SK-N-SH (cell line): ENCODE measurements at regions not wholly inside any gene's neighbourhood (a gene's known extent, or its start where the extent isn't known, plus 50 kb on each side); places are given as distances from the start of the nearest gene placed in this dataset.

ENCODE experiments used
- CTCF ChIA-PET: fragments of 300-600, 350-600 bp; formaldehyde crosslinking; extraction: SDS; loops from one replicate; lab custom pipeline; 2021; lab: Yijun Ruan, JAX
- POLR2A ChIA-PET: fragments of 350-600 bp; sonication (Branson Sonifier 250); formaldehyde crosslinking; extraction: SDS; loops from one replicate; lab custom pipeline; 2020; ENCODE audit warnings: antibody characterized with exemption, inconsistent platforms; lab: Yijun Ruan, JAX
- DNase-seq: peaks from one replicate; pipeline ENCODE4 v3.0.0; 2012
- H2AFZ ChIP-seq: fragments of 200-600 bp; sonication (generic); 2 replicates; pipeline ENCODE4 v1.8.1; 2016; ENCODE audit warnings: antibody characterized with exemption, mild to moderate bottlenecking, low read depth
- H3F3A ChIP-seq: fragments of 200-600 bp; sonication (generic); replicated peaks from 2 replicates; pipeline ENCODE3; 2016; ENCODE audit warnings: antibody characterized with exemption, mild to moderate bottlenecking; ENCODE audit not compliant: insufficient read depth
- H3K27ac ChIP-seq, 2 experiments: fragments of 200-500 bp in 1 of 2; fragments of 200-600 bp in 1 of 2; sonication (Bioruptor generic) in 1 of 2; sonication (generic), shearing (Covaris generic) in 1 of 2; 2 replicates each; pipeline versions ENCODE4 v1.5.1 to v1.6.1; 2014 to 2016; ENCODE audit warnings: low read depth in 2 of 2, inconsistent platforms in 1 of 2, low read length in 1 of 2, mild to moderate bottlenecking in 1 of 2, mixed read lengths in 1 of 2
- H3K27me3 ChIP-seq: fragments of 200-600 bp; sonication (generic), shearing (Covaris generic); 2 replicates; pipeline ENCODE4 v1.6.1; 2016; ENCODE audit warnings: mixed run types; ENCODE audit not compliant: insufficient read depth
- H3K36me3 ChIP-seq, 2 experiments: fragments of 200-500 bp in 1 of 2; fragments of 200-600 bp in 1 of 2; sonication (Bioruptor generic) in 1 of 2; sonication (generic) in 1 of 2; replicated peaks in 1 of 2; 2 replicates each; pipeline versions ENCODE3 to v1.5.1; 2014 to 2016; ENCODE audit warnings: low read length in 1 of 2, mild to moderate bottlenecking in 1 of 2; ENCODE audit not compliant: insufficient read depth in 2 of 2, control insufficient read depth in 1 of 2
- H3K4me1 ChIP-seq, 2 experiments: fragments of 200-500 bp in 1 of 2; fragments of 200-600 bp in 1 of 2; sonication (Bioruptor generic) in 1 of 2; sonication (generic), shearing (Covaris generic) in 1 of 2; 2 replicates each; pipeline versions ENCODE4 v1.5.1 to v1.6.1; 2014 to 2016; ENCODE audit warnings: low read depth in 1 of 2, low read length in 1 of 2, mixed run types in 1 of 2; ENCODE audit not compliant: insufficient read depth in 2 of 2, control insufficient read depth in 1 of 2
- H3K4me2 ChIP-seq: fragments of 200-600 bp; sonication (generic), shearing (Covaris generic); 2 replicates; pipeline ENCODE4 v1.6.1; 2017; ENCODE audit warnings: mixed run types
- H3K4me3 ChIP-seq, 2 experiments: fragments of 200-500 bp in 1 of 2; fragments of 200-600 bp in 1 of 2; sonication (Bioruptor generic) in 1 of 2; sonication (generic), shearing (Covaris generic) in 1 of 2; 2 replicates each; pipeline versions ENCODE4 v1.5.1 to v1.8.1; 2014 to 2016; ENCODE audit warnings: low read depth in 2 of 2, inconsistent platforms in 1 of 2, low read length in 1 of 2, mild to moderate bottlenecking in 1 of 2, mixed read lengths in 1 of 2, moderate library complexity in 1 of 2
- H3K79me2 ChIP-seq: fragments of 200-600 bp; sonication (generic); 2 replicates; pipeline ENCODE4 v1.8.1; 2017; ENCODE audit warnings: mild to moderate bottlenecking; ENCODE audit not compliant: insufficient read depth
- H3K9ac ChIP-seq: fragments of 200-600 bp; sonication (generic); 2 replicates; pipeline ENCODE4 v1.6.1; 2017; ENCODE audit warnings: mixed run types
- H3K9me2 ChIP-seq: fragments of 200-600 bp; sonication (generic); 2 replicates; pipeline ENCODE4 v1.6.1; 2017; ENCODE audit warnings: mixed run types
- H3K9me3 ChIP-seq: fragments of 200-600 bp; sonication (generic); 2 replicates; pipeline ENCODE4 v1.6.1; 2017; ENCODE audit warnings: mixed run types, mild to moderate bottlenecking, moderate library complexity
- H4K20me1 ChIP-seq: fragments of 200-600 bp; sonication (generic); 2 replicates; pipeline ENCODE4 v1.6.1; 2017; ENCODE audit warnings: mild to moderate bottlenecking, mixed run types; ENCODE audit not compliant: insufficient read depth
- CHD2 ChIP-seq: fragments of 150-350 bp; IDR thresholded peaks from 2 replicates; pipeline ENCODE4 v1.6.1; 2018; ENCODE audit warnings: low read length; ENCODE audit not compliant: partially characterized antibody
- EP300 ChIP-seq, 2 experiments: IDR thresholded peaks; 2 replicates each; pipeline versions ENCODE4 v1.4.0 to v1.6.1; 2012; ENCODE audit warnings: borderline replicate concordance in 1 of 2, low read depth in 1 of 2, low read length in 1 of 2
- FOXJ3 ChIP-seq: sonication (generic); formaldehyde crosslinking; IDR thresholded peaks from 2 replicates; pipeline ENCODE4 v1.5.1; 2020; ENCODE audit warnings: mild to moderate bottlenecking, missing genetic modification reagents
- FOXM1 ChIP-seq: IDR thresholded peaks from 2 replicates; pipeline ENCODE4 v1.4.0; 2012; ENCODE audit warnings: low read depth, mild to moderate bottlenecking
- GABPA ChIP-seq: IDR thresholded peaks from 2 replicates; pipeline ENCODE4 v1.4.0; 2012; ENCODE audit warnings: low read depth, mild to moderate bottlenecking
- GATA2 ChIP-seq: sonication (generic); formaldehyde crosslinking; IDR thresholded peaks from 2 replicates; pipeline ENCODE4 v1.5.0; 2020; ENCODE audit warnings: mild to moderate bottlenecking, missing genetic modification reagents
- JUND ChIP-seq: IDR thresholded peaks from 2 replicates; pipeline ENCODE4 v1.4.0; 2012
- MEF2A ChIP-seq: IDR thresholded peaks from 2 replicates; pipeline ENCODE4 v1.4.0; 2012; ENCODE audit warnings: low read depth, borderline replicate concordance
- NRF1 ChIP-seq: IDR thresholded peaks from 2 replicates; pipeline ENCODE4 v1.6.1; 2012; ENCODE audit warnings: low read depth, mild to moderate bottlenecking, low read length
- RCOR1 ChIP-seq: fragments of 150-350 bp; IDR thresholded peaks from 2 replicates; pipeline ENCODE4 v1.6.1; 2017; ENCODE audit warnings: antibody characterized with exemption, low read length
- RFX5 ChIP-seq: IDR thresholded peaks from 2 replicates; pipeline ENCODE4 v1.6.1; 2012; ENCODE audit warnings: mild to moderate bottlenecking, improper control_type of control experiment, low read length
- RXRA ChIP-seq: IDR thresholded peaks from 2 replicates; pipeline ENCODE4 v1.4.0; 2012; ENCODE audit warnings: low read depth, mild to moderate bottlenecking, borderline replicate concordance
- SIN3A ChIP-seq: IDR thresholded peaks from 2 replicates; pipeline ENCODE4 v1.6.1; 2012; ENCODE audit warnings: low read depth, mild to moderate bottlenecking, low read length, moderate library complexity, borderline replicate concordance
- TAF1 ChIP-seq: IDR thresholded peaks from 2 replicates; pipeline ENCODE4 v1.6.1; 2012; ENCODE audit warnings: low read depth, mild to moderate bottlenecking, low read length, moderate library complexity, borderline replicate concordance
- YY1 ChIP-seq: IDR thresholded peaks from 2 replicates; pipeline ENCODE4 v1.4.0; 2012; ENCODE audit warnings: low read depth, mild to moderate bottlenecking
- WGBS: methylation state at CpG from one replicate; pipeline ENCODE4 v1.1.6; 2017; ENCODE audit warnings: low lambda C conversion rate; 5-methylcytosine and 5-hydroxymethylcytosine counted together
- TF ChIP-seq, protein P1 (sequence below): IDR thresholded peaks from 2 replicates; pipeline ENCODE4; 2012

DNA sequence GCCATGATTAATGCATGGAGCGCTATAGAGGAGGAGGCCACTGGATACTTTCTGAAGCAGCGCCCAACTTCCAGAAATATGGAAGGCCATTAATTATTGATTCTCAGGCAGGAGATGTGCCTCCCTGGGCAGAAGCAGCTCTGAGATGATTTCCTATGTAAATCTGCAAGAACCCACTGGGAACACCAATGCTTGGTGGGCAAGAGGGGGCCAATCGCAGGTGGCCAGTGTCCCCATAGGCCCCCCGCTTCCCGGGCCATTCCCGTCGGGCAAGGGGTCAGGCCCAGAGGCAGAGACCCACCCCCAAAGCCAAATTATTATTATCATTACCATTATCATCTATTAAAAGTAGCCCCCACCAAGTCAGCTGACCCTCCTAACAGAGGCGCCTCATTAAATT is 288.0 kb upstream of the TLE3 start:
- Histone ChIP-seq H3K27ac (peak overlapping the region; percentile 6 to 99; a peak in 3 of 4 replicates), H2AFZ (no peak overlapping the region), H3K9ac (no peak overlapping the region), H4K20me1 (no peaks in the 10 kb centered on the region), H3K4me3 (no peak overlapping the region), H3K4me1 (peaks cover 0 to 39% of the 10 kb centered on the region in 2 experiments; a peak in 2 of 4 replicates), H3F3A (no peaks in the 10 kb centered on the region), H3K9me2 (no peaks in the 10 kb centered on the region), H3K9me3 (no peaks in the 10 kb centered on the region), H3K27me3 (no peaks in the 10 kb centered on the region), H3K36me3 (no peaks in the 10 kb centered on the region), H3K4me2 (no peak overlapping the region), H3K79me2 (no peaks in the 10 kb centered on the region)
- no peak for TF ChIP-seq JUND
- TF ChIP-seq MEF2A: no peak
- peak; percentile 29 for DNase-seq
- CTCF ChIA-PET: interaction anchor here (1.0 to 2.9 kb wide), 13 partner anchors 8 to 907 kb away, joined by 3 to 11 read pairs (median 4); no protein-coding TSS in a partner anchor
- 90% methylated on average over 8 of the region's 8 CpGs for WGBS
- POLR2A ChIA-PET: interaction anchor here (1.2 to 2.8 kb wide), 6 partner anchors 10 to 215 kb away, joined by 3 to 17 read pairs (median 4); no protein-coding TSS in a partner anchor

DNA sequence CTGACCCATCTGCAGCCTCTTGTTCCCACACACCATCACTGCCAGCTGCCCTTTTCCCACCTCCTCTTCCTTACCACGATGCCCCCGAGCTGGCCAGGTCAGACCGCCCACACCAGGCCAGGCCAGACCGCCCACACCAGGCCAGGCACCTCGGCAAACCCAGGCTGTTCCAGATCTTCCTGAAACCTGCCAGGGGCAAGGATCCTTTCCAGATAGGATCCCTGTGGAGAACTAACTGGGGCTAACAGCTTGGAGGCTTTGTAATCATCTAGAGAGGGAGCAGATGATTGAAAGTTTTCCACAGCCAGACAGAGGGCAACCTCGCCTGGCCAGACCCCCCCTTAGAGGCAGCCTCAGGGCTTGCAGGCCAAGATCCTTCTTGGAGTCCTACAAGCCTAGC is 287.3 kb upstream of the TLE3 start:
- 57% methylated on average over 6 of the region's 6 CpGs for WGBS
- CTCF ChIA-PET: interaction anchor here (0.7 to 2.9 kb wide), 10 partner anchors 7 to 250 kb away, joined by 3 to 11 read pairs (median 4); no protein-coding TSS in a partner anchor
- H3K4me3 ChIP-seq: no peak overlapping the region

DNA sequence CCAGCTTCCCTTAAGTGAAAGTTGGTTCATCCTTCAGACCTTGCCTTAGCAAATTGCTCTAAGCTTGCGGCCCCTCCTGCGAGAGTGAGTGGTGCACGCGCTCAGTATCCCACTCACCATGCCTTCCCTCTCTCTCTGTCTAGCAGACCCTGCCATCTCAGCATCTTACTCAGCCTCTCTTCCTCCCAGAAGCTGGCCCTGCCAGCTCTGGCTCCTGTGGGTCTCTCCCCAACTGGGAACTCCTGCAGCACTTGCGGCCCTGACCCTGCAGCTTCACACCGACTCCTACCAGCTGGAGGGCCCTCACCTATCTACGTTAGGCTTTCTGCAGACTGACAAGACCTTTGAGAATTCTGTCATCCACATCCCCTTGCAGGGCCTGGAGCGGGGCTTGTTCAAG is 286.1 kb upstream of the TLE3 start:
- TF ChIP-seq RXRA: no peak
- no peak for TF ChIP-seq GABPA
- TF ChIP-seq FOXM1: no peak
- no peak for TF ChIP-seq RFX5
- TF ChIP-seq GATA2: no peak
- TF ChIP-seq SIN3A: no peak
- TF ChIP-seq CHD2: no peak
- no peak for TF ChIP-seq EP300 (IDR thresholded peaks at IDR 0.05; ENCODE audit: borderline replicate concordance in 1 of 2, low read depth in 1 of 2, low read length in 1 of 2)
- TF ChIP-seq, protein P1, sequence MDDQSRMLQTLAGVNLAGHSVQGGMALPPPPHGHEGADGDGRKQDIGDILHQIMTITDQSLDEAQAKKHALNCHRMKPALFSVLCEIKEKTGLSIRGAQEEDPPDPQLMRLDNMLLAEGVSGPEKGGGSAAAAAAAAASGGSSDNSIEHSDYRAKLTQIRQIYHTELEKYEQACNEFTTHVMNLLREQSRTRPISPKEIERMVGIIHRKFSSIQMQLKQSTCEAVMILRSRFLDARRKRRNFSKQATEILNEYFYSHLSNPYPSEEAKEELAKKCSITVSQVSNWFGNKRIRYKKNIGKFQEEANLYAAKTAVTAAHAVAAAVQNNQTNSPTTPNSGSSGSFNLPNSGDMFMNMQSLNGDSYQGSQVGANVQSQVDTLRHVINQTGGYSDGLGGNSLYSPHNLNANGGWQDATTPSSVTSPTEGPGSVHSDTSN: no peak
- CTCF ChIA-PET: interaction anchor here (0.9 to 2.9 kb wide), 4 partner anchors 73 to 655 kb away, joined by 3 to 11 read pairs (median 6); no protein-coding TSS in a partner anchor
- WGBS: 95% methylated on average over 5 of the region's 8 CpGs
- Histone ChIP-seq H3K9me3 (no peaks in the 10 kb centered on the region), H4K20me1 (no peaks in the 10 kb centered on the region), H3K36me3 (no peaks in the 10 kb centered on the region), H3K4me1 (peaks cover 0 to 55% of the 10 kb centered on the region in 2 experiments; a peak in 2 of 4 replicates), H3K27ac (peak overlapping the region in 1 of 2 experiments; percentile 75; a peak in 2 of 4 replicates), H3K79me2 (no peaks in the 10 kb centered on the region), H3K9ac (no peak overlapping the region), H2AFZ (no peak overlapping the region), H3K27me3 (no peaks in the 10 kb centered on the region), H3K4me2 (no peak overlapping the region), H3K9me2 (no peaks in the 10 kb centered on the region), H3F3A (no peaks in the 10 kb centered on the region), H3K4me3 (no peak overlapping the region)
- DNase-seq: no peak
- POLR2A ChIA-PET: no interaction called here

More for the DNA sequence above, 287.3 kb upstream of the TLE3 start:
- H2AFZ ChIP-seq: no peak overlapping the region
- no peaks in the 10 kb centered on the region for H3K27me3 ChIP-seq
- H3K9me3 ChIP-seq: no peaks in the 10 kb centered on the region
- POLR2A ChIA-PET: interaction anchor here (0.7 to 2.8 kb wide), 5 partner anchors 9 to 286 kb away, joined by 3 to 17 read pairs (median 4); no protein-coding TSS in a partner anchor
- H3K4me2 ChIP-seq: no peak overlapping the region
- no peaks in the 10 kb centered on the region for H4K20me1 ChIP-seq
- no peaks in the 10 kb centered on the region for H3K79me2 ChIP-seq
- peak overlapping the region in 1 of 2 experiments; percentile 99; a peak in 2 of 4 replicates for H3K27ac ChIP-seq
- H3K4me1 ChIP-seq: peaks cover 0 to 44% of the 10 kb centered on the region in 2 experiments; a peak in 2 of 4 replicates
- H3K9me2 ChIP-seq: no peaks in the 10 kb centered on the region
- H3K36me3 ChIP-seq: no peaks in the 10 kb centered on the region
- peak; percentile 69 for DNase-seq
- TF ChIP-seq NRF1 (no peak), YY1 (no peak), RCOR1 (peak; percentile 43), GATA2 (peak; percentile 77), EP300 (IDR thresholded peaks at IDR 0.05; ENCODE audit: borderline replicate concordance in 1 of 2, low read depth in 1 of 2, low read length in 1 of 2) (peak in 1 of 2 experiments; percentile 87; a peak in 2 of 4 replicates), CHD2 (peak; percentile 56), FOXJ3 (CRISPR knock-in tag) (peak; percentile 80; the same call in 1 of the 2 replicates), TAF1 (no peak)
- no peak overlapping the region for H3K9ac ChIP-seq
- no peaks in the 10 kb centered on the region for H3F3A ChIP-seq
